A673 (cell line): ENCODE measurements at regions not wholly inside any gene's neighbourhood (a gene's known extent, or its start where the extent isn't known, plus 50 kb on each side); places are given as distances from the start of the nearest gene placed in this dataset.

Source experiments
- BruUV-seq: library from RNA; stranded (reverse); fragments of 400-500 nt; replicated peaks from 2 replicates; lab custom pipeline; 2021; lab: Mats Ljungman, UMichigan
- CTCF ChIA-PET: fragments of 300-600 bp; sonication (Branson Sonifier 250); formaldehyde crosslinking; loops from one replicate; lab custom pipeline; 2022; ENCODE audit warnings: antibody characterized with exemption; lab: Charles Lee
- POLR2A ChIA-PET: fragments of 300-600 bp; sonication (Branson Sonifier 250); formaldehyde crosslinking; loops from one replicate; lab custom pipeline; 2022; ENCODE audit warnings: antibody characterized with exemption; ENCODE audit not compliant: low non-redundant PET; lab: Charles Lee
- DNase-seq: peaks from one replicate; pipeline ENCODE4 v3.0.0-alpha.2; 2015; ENCODE audit warnings: low spot score
- H3K27ac ChIP-seq: fragments of 200-600 bp; sonication (generic); 2 replicates; pipeline ENCODE4 v1.5.1; 2016; ENCODE audit warnings: mixed run types, low read depth, mild to moderate bottlenecking, mixed read lengths, antibody characterized with exemption, low read length; ENCODE audit not compliant: poor library complexity, severe bottlenecking
- H3K27me3 ChIP-seq: fragments of 200-600 bp; sonication (generic); replicated peaks from 2 replicates; pipeline ENCODE4 v1.6.1; 2017; ENCODE audit warnings: mixed run types, low read depth, mild to moderate bottlenecking, mixed read lengths, antibody characterized with exemption, low read length; ENCODE audit not compliant: insufficient read depth, poor library complexity
- H3K36me3 ChIP-seq: fragments of 200-600 bp; sonication (generic); 2 replicates; pipeline ENCODE4 v1.6.1; 2016; ENCODE audit warnings: mixed run types, mild to moderate bottlenecking, mixed read lengths, antibody characterized with exemption, low read length; ENCODE audit not compliant: insufficient read depth, poor library complexity, severe bottlenecking
- H3K4me1 ChIP-seq: fragments of 200-600 bp; sonication (generic); 2 replicates; pipeline ENCODE4 v1.6.1; 2017; ENCODE audit warnings: mixed run types, mild to moderate bottlenecking, mixed read lengths, antibody characterized with exemption, low read length; ENCODE audit not compliant: insufficient read depth, poor library complexity, severe bottlenecking
- H3K4me3 ChIP-seq: fragments of 200-600 bp; sonication (generic); 2 replicates; pipeline ENCODE4 v1.5.1; 2016; ENCODE audit warnings: low read depth, mixed run types, mild to moderate bottlenecking, mixed read lengths, low read length; ENCODE audit not compliant: poor library complexity, severe bottlenecking
- H3K9me3 ChIP-seq: fragments of 200-600 bp; sonication (generic); 2 replicates; pipeline ENCODE4 v1.6.1; 2016; ENCODE audit warnings: mixed run types, low read depth, mild to moderate bottlenecking, mixed read lengths, antibody characterized with exemption, low read length; ENCODE audit not compliant: poor library complexity, severe bottlenecking
- CTCF ChIP-seq: fragments of 300-800, 200-600 bp; sonication (generic); conservative IDR thresholded peaks from 2 replicates; pipeline ENCODE4 v1.5.1; 2017; ENCODE audit warnings: low read depth, mild to moderate bottlenecking, antibody characterized with exemption, low read length, moderate library complexity, mixed read lengths
- EZH2 ChIP-seq: fragments of 200-600 bp; sonication (generic); IDR thresholded peaks from 2 replicates; pipeline ENCODE4 v1.6.1; 2017; ENCODE audit warnings: borderline replicate concordance, low read depth, mild to moderate bottlenecking, mixed read lengths, antibody characterized with exemption, low read length; ENCODE audit not compliant: poor library complexity, severe bottlenecking
- intact Hi-C: fragments of 100-400 bp; cut with micrococcal nuclease; formaldehyde crosslinking; loops from one replicate; pipeline ENCODE4 v1.10.0; 2022; ENCODE audit not compliant: unreplicated experiment

DNA sequence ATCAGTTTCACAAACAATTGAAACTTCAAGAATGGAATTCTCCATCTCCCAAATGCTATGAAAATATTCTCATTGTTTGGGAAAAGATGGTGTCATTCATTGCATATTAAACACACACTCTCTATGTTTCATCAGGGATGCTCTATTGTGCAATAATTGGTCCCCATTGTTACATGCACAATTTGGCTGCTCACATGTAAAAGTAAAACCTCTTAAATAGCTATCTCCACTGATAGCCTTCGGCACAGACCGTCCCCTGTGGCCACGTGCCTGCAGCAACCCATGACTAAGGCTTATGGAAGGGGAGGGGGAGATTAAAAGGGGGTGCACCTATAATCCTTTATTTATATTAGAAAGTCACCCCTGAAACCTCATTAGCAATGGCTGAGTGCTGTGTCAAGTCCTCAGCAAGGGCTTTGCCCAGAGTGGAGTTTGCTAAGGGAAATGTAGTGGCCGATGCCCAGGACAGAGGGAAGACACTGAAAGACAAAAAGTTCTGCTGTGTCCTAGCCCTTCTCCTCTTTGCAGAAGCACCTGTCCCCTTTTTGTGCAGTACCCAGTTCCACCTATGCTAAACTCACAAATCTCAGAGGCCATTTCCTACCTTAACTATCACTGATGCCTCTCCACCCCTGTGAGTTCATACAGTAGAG, 309.6 kb upstream of the ESRRG start:
- DNase-seq = no peak
- no peaks in the 10 kb centered on the region for H3K4me1 ChIP-seq
- peaks cover 5% of the 10 kb centered on the region for H3K9me3 ChIP-seq
- peaks cover 4% of the 10 kb centered on the region for H3K27me3 ChIP-seq
- intact Hi-C loops = no loop called here
- no TSS peak for BruUV-seq
- no peaks in the 10 kb centered on the region for H3K36me3 ChIP-seq
- ChIA-PET CTCF (no interaction called here), POLR2A (no interaction called here)
- H3K4me3 ChIP-seq = no peak overlapping the region
- TF ChIP-seq EZH2 (no peak), CTCF (no peak)
- H3K27ac ChIP-seq = no peak overlapping the region

GRCh38 chr1:217029281-217030157, 306.3 kb upstream of the ESRRG start:
- intact Hi-C loops = no loop called here
- peaks cover 5% of the 10 kb centered on the region for H3K9me3 ChIP-seq
- H3K27me3 ChIP-seq = peaks cover 4% of the 10 kb centered on the region
- H3K36me3 ChIP-seq = no peaks in the 10 kb centered on the region
- no TSS peak for BruUV-seq
- no peaks in the 10 kb centered on the region for H3K4me1 ChIP-seq
- POLR2A ChIA-PET = no interaction called here
- no peak overlapping the region for H3K27ac ChIP-seq
- TF ChIP-seq CTCF = no peak
- no peak for TF ChIP-seq EZH2
- CTCF ChIA-PET = no interaction called here
- no peak overlapping the region for H3K4me3 ChIP-seq
- DNase-seq = no peak

- H3K27me3 ChIP-seq = peaks cover 4% of the 10 kb centered on the region
- no peaks in the 10 kb centered on the region for H3K4me1 ChIP-seq
- ChIA-PET POLR2A (interaction anchor here (0.8 kb wide), 1 partner anchor 17 kb away, joined by 4 read pairs; no protein-coding TSS in a partner anchor), CTCF (no interaction called here)
- peaks cover 5% of the 10 kb centered on the region for H3K9me3 ChIP-seq
- H3K27ac ChIP-seq = no peak overlapping the region
- TF ChIP-seq EZH2 = no peak
- no peak for TF ChIP-seq CTCF
- H3K36me3 ChIP-seq = no peaks in the 10 kb centered on the region
- no peak for DNase-seq
- H3K4me3 ChIP-seq = no peak overlapping the region
- intact Hi-C loops = no loop called here
- no TSS peak for BruUV-seq
Measured at GRCh38 chr1:217027403-217028080, 304.3 kb upstream of the ESRRG start.
